GM23338 (cell line): ENCODE measurements at regions not wholly inside any gene's neighbourhood (a gene's known extent, or its start where the extent isn't known, plus 50 kb on each side); places are given as distances from the start of the nearest gene placed in this dataset.

ENCODE experiments used
- ATAC-seq: fragments of 200-7000 bp; cut with Tn5 transposase; 3 replicates; pipeline ENCODE4 v1.9.1; 2020
- DNase-seq: peaks from one replicate; pipeline ENCODE4 v3.0.0-alpha.2; 2015; ENCODE audit warnings: low spot score
- H2AFZ ChIP-seq: fragments of 200-600 bp; sonication (generic); 2 replicates; pipeline ENCODE4 v1.8.0; 2016; ENCODE audit warnings: antibody characterized with exemption, mild to moderate bottlenecking, moderate library complexity
- H3F3A ChIP-seq: fragments of 200-600 bp; sonication (generic); replicated peaks from 2 replicates; pipeline ENCODE4 v1.8.0; 2017; ENCODE audit warnings: antibody characterized with exemption, mixed run types, low read depth
- H3K27ac ChIP-seq: fragments of 200-600 bp; sonication (generic); 2 replicates; pipeline ENCODE4 v1.6.1; 2016; ENCODE audit warnings: low read depth
- H3K27me3 ChIP-seq: fragments of 200-600 bp; sonication (generic); 2 replicates; pipeline ENCODE4 v1.8.0; 2016; ENCODE audit warnings: mild to moderate bottlenecking, mixed run types, moderate library complexity; ENCODE audit not compliant: insufficient read depth
- H3K36me3 ChIP-seq: fragments of 200-600 bp; sonication (generic); 2 replicates; pipeline ENCODE4 v1.8.0; 2016; ENCODE audit warnings: mild to moderate bottlenecking; ENCODE audit not compliant: insufficient read depth
- H3K4me1 ChIP-seq: fragments of 200-600 bp; sonication (generic); 2 replicates; pipeline ENCODE4 v1.8.0; 2016; ENCODE audit warnings: mild to moderate bottlenecking, moderate library complexity; ENCODE audit not compliant: insufficient read depth
- H3K4me2 ChIP-seq: fragments of 200-600 bp; sonication (generic); 2 replicates; pipeline ENCODE4 v1.7.1; 2017; ENCODE audit warnings: mixed run types
- H3K4me3 ChIP-seq: fragments of 200-600 bp; sonication (generic); 2 replicates; pipeline ENCODE4 v1.6.1; 2016; ENCODE audit warnings: mixed run types
- H3K79me2 ChIP-seq: fragments of 200-600 bp; sonication (generic); replicated peaks from 2 replicates; pipeline ENCODE4 v1.8.0; 2017; ENCODE audit warnings: mild to moderate bottlenecking; ENCODE audit not compliant: insufficient read depth
- H3K9me2 ChIP-seq: fragments of 200-600 bp; sonication (generic); 2 replicates; pipeline ENCODE4 v1.8.0; 2017; ENCODE audit not compliant: insufficient read depth
- H4K20me1 ChIP-seq: fragments of 200-600 bp; sonication (generic); replicated peaks from 2 replicates; pipeline ENCODE4 v1.8.0; 2017; ENCODE audit warnings: mild to moderate bottlenecking; ENCODE audit not compliant: insufficient read depth
- H3K27ac Mint-ChIP-seq: 2 replicates; pipeline ENCODE4 v1.8.0; 2020; ENCODE audit warnings: inconsistent platforms, mild to moderate bottlenecking, moderate library complexity, mixed read lengths
- H3K27me3 Mint-ChIP-seq: 3 replicates; pipeline ENCODE4 v1.8.0; 2022; ENCODE audit warnings: low read depth, mild to moderate bottlenecking, moderate library complexity, mixed read lengths, inconsistent platforms; ENCODE audit not compliant: insufficient read depth, poor library complexity
- H3K36me3 Mint-ChIP-seq: 3 replicates; pipeline ENCODE4 v1.8.0; 2021; ENCODE audit warnings: low read depth, mild to moderate bottlenecking, inconsistent platforms, moderate library complexity, mixed read lengths
- H3K4me1 Mint-ChIP-seq: 3 replicates; pipeline ENCODE4 v1.8.0; 2020; ENCODE audit warnings: mild to moderate bottlenecking, inconsistent platforms, mixed read lengths
- H3K4me3 Mint-ChIP-seq: 3 replicates; pipeline ENCODE4 v1.8.0; 2021; ENCODE audit warnings: moderate library complexity, mild to moderate bottlenecking, inconsistent platforms, mixed read lengths
- H3K9me3 Mint-ChIP-seq: 3 replicates; pipeline ENCODE4 v1.8.0; 2020; ENCODE audit warnings: moderate library complexity, mild to moderate bottlenecking, inconsistent platforms, mixed read lengths
- EZH2 ChIP-seq: fragments of 200-600 bp; sonication (generic); IDR thresholded peaks from one replicate; pipeline ENCODE4 v1.8.0; 2017; ENCODE audit warnings: antibody characterized with exemption, mild to moderate bottlenecking, low read depth; ENCODE audit not compliant: unreplicated experiment
- EZH2phosphoT487 ChIP-seq: fragments of 200-600 bp; sonication (generic); IDR thresholded peaks from one replicate; pipeline ENCODE4 v1.8.1; 2018; ENCODE audit warnings: antibody characterized with exemption; ENCODE audit not compliant: unreplicated experiment
- JUNB ChIP-seq: IDR thresholded peaks from one replicate; pipeline ENCODE4 v1.6.1; 2016; ENCODE audit warnings: antibody characterized with exemption; ENCODE audit not compliant: unreplicated experiment
- NANOG ChIP-seq: IDR thresholded peaks from 2 replicates; pipeline ENCODE4 v1.6.1; 2016; ENCODE audit warnings: antibody characterized with exemption, borderline replicate concordance
- POLR2AphosphoS5 ChIP-seq: IDR thresholded peaks from 2 replicates; pipeline ENCODE4 v1.6.1; 2016; ENCODE audit warnings: antibody characterized with exemption, low read depth
- TF ChIP-seq, protein P1 (sequence below): IDR thresholded peaks from 2 replicates; pipeline ENCODE4 v1.6.1; 2016; ENCODE audit warnings: antibody characterized with exemption
- TF ChIP-seq, protein P2 (sequence below): fragments of 250-450 bp; sonication (Bioruptor Pico); IDR thresholded peaks from 2 replicates; pipeline ENCODE4 v1.5.0; 2020; ENCODE audit warnings: mild to moderate bottlenecking, moderate library complexity
- TF ChIP-seq, protein P3 (sequence below): IDR thresholded peaks from one replicate; pipeline ENCODE4 v1.6.1; 2018; ENCODE audit warnings: antibody characterized with exemption; ENCODE audit not compliant: unreplicated experiment
- TF ChIP-seq, protein P4 (sequence below), 2 experiments: fragments of 200-600 bp in 1 of 2; sonication (generic) in 1 of 2; conservative IDR thresholded peaks; 2 replicates each; pipeline versions ENCODE4 v1.5.1 to v1.6.1; 2016 to 2017; ENCODE audit warnings: antibody characterized with exemption in 2 of 2, low read depth in 2 of 2, mild to moderate bottlenecking in 2 of 2, moderate library complexity in 1 of 2

DNA sequence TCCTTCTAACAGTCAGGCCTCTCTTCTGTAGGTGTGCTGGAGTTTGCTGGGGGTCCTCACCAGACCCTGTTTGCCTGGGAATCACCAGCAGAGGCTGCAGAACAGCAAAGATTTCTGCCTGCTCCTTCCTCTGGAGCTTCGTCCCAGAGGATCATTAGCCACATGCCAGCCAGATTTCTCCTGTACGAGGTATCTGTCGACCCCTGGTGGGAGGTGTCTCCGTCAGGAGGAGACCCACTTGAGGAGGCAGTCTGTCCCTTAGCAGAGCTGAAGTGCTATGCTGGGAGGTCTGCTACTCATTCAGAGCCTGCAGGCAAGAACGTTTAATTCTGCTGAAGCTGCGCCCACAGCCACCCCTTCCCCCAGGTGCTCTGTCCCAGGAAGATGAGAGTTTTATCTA, 611.1 kb upstream of the COBL start:
- DNase-seq = no peak
- no peaks in the 10 kb centered on the region for H3K4me1 Mint-ChIP-seq
- H3K27ac Mint-ChIP-seq = no peak overlapping the region

DNA sequence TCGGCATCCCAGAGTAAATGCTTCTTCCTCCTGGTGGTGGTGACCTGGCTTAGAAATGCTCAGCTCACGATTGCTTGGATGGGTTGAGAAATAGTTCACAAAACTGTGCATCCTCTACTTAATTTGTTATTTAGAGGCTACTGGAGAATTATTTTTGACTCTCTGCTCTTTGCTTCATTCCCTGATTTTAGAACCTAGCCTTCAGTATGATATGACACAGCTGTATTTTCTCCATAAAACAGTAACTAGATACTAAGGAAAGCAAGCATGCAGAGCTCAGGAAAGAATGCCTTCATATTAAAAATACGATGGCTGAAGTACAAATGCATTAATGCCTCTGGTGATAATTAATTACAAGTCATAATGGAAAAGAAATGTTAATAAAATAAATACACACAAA, 602.0 kb upstream of the COBL start:
- Histone ChIP-seq H3K79me2 (no peaks in the 10 kb centered on the region), H2AFZ (no peak overlapping the region), H3K27ac (no peak overlapping the region), H3K27me3 (no peaks in the 10 kb centered on the region), H3K36me3 (no peaks in the 10 kb centered on the region), H3K4me3 (no peak overlapping the region), H3K9me2 (no peaks in the 10 kb centered on the region; the same call in 1 of the 2 replicates), H3F3A (no peaks in the 10 kb centered on the region), H4K20me1 (no peaks in the 10 kb centered on the region), H3K4me2 (no peak overlapping the region), H3K4me1 (no peaks in the 10 kb centered on the region)
- peaks cover 11% of the 10 kb centered on the region for H3K36me3 Mint-ChIP-seq
- no peaks in the 10 kb centered on the region for H3K27me3 Mint-ChIP-seq
- H3K4me1 Mint-ChIP-seq = no peaks in the 10 kb centered on the region
- H3K9me3 Mint-ChIP-seq = peaks cover 10% of the 10 kb centered on the region; the same call in 2 of the 3 replicates
- H3K27ac Mint-ChIP-seq = no peak overlapping the region
- ATAC-seq = no peak
- no peak overlapping the region for H3K4me3 Mint-ChIP-seq
- no peak for DNase-seq
- TF ChIP-seq, protein P1, sequence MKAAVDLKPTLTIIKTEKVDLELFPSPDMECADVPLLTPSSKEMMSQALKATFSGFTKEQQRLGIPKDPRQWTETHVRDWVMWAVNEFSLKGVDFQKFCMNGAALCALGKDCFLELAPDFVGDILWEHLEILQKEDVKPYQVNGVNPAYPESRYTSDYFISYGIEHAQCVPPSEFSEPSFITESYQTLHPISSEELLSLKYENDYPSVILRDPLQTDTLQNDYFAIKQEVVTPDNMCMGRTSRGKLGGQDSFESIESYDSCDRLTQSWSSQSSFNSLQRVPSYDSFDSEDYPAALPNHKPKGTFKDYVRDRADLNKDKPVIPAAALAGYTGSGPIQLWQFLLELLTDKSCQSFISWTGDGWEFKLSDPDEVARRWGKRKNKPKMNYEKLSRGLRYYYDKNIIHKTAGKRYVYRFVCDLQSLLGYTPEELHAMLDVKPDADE = no peak
- TF ChIP-seq, protein P2, sequence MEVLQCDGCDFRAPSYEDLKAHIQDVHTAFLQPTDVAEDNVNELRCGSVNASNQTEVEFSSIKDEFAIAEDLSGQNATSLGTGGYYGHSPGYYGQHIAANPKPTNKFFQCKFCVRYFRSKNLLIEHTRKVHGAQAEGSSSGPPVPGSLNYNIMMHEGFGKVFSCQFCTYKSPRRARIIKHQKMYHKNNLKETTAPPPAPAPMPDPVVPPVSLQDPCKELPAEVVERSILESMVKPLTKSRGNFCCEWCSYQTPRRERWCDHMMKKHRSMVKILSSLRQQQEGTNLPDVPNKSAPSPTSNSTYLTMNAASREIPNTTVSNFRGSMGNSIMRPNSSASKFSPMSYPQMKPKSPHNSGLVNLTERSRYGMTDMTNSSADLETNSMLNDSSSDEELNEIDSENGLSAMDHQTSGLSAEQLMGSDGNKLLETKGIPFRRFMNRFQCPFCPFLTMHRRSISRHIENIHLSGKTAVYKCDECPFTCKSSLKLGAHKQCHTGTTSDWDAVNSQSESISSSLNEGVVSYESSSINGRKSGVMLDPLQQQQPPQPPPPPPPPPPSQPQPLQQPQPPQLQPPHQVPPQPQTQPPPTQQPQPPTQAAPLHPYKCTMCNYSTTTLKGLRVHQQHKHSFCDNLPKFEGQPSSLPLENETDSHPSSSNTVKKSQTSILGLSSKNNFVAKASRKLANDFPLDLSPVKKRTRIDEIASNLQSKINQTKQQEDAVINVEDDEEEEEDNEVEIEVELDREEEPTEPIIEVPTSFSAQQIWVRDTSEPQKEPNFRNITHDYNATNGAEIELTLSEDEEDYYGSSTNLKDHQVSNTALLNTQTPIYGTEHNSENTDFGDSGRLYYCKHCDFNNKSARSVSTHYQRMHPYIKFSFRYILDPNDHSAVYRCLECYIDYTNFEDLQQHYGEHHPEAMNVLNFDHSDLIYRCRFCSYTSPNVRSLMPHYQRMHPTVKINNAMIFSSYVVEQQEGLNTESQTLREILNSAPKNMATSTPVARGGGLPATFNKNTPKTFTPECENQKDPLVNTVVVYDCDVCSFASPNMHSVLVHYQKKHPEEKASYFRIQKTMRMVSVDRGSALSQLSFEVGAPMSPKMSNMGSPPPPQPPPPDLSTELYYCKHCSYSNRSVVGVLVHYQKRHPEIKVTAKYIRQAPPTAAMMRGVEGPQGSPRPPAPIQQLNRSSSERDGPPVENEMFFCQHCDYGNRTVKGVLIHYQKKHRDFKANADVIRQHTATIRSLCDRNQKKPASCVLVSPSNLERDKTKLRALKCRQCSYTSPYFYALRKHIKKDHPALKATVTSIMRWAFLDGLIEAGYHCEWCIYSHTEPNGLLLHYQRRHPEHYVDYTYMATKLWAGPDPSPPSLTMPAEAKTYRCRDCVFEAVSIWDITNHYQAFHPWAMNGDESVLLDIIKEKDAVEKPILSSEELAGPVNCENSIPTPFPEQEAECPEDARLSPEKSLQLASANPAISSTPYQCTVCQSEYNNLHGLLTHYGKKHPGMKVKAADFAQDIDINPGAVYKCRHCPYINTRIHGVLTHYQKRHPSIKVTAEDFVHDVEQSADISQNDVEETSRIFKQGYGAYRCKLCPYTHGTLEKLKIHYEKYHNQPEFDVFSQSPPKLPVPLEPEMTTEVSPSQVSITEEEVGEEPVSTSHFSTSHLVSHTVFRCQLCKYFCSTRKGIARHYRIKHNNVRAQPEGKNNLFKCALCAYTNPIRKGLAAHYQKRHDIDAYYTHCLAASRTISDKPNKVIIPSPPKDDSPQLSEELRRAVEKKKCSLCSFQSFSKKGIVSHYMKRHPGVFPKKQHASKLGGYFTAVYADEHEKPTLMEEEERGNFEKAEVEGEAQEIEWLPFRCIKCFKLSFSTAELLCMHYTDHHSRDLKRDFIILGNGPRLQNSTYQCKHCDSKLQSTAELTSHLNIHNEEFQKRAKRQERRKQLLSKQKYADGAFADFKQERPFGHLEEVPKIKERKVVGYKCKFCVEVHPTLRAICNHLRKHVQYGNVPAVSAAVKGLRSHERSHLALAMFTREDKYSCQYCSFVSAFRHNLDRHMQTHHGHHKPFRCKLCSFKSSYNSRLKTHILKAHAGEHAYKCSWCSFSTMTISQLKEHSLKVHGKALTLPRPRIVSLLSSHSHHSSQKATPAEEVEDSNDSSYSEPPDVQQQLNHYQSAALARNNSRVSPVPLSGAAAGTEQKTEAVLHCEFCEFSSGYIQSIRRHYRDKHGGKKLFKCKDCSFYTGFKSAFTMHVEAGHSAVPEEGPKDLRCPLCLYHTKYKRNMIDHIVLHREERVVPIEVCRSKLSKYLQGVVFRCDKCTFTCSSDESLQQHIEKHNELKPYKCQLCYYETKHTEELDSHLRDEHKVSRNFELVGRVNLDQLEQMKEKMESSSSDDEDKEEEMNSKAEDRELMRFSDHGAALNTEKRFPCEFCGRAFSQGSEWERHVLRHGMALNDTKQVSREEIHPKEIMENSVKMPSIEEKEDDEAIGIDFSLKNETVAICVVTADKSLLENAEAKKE (CRISPR knock-in tag) = no peak
- TF ChIP-seq JUNB (no peak), NANOG (no peak), POLR2AphosphoS5 (no peak)
- TF ChIP-seq, protein P3, sequence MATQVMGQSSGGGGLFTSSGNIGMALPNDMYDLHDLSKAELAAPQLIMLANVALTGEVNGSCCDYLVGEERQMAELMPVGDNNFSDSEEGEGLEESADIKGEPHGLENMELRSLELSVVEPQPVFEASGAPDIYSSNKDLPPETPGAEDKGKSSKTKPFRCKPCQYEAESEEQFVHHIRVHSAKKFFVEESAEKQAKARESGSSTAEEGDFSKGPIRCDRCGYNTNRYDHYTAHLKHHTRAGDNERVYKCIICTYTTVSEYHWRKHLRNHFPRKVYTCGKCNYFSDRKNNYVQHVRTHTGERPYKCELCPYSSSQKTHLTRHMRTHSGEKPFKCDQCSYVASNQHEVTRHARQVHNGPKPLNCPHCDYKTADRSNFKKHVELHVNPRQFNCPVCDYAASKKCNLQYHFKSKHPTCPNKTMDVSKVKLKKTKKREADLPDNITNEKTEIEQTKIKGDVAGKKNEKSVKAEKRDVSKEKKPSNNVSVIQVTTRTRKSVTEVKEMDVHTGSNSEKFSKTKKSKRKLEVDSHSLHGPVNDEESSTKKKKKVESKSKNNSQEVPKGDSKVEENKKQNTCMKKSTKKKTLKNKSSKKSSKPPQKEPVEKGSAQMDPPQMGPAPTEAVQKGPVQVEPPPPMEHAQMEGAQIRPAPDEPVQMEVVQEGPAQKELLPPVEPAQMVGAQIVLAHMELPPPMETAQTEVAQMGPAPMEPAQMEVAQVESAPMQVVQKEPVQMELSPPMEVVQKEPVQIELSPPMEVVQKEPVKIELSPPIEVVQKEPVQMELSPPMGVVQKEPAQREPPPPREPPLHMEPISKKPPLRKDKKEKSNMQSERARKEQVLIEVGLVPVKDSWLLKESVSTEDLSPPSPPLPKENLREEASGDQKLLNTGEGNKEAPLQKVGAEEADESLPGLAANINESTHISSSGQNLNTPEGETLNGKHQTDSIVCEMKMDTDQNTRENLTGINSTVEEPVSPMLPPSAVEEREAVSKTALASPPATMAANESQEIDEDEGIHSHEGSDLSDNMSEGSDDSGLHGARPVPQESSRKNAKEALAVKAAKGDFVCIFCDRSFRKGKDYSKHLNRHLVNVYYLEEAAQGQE = no peak

More for the DNA sequence above, 611.1 kb upstream of the COBL start:
- no peak overlapping the region for H3K4me2 ChIP-seq
- no peaks in the 10 kb centered on the region for H3F3A ChIP-seq
- Mint-ChIP-seq H3K4me3 (no peak overlapping the region), H3K27me3 (no peaks in the 10 kb centered on the region), H3K36me3 (peaks cover 19% of the 10 kb centered on the region; the same call in 2 of the 3 replicates), H3K9me3 (peaks cover 23% of the 10 kb centered on the region)
- H2AFZ ChIP-seq = no peak overlapping the region
- H3K4me3 ChIP-seq = no peak overlapping the region
- H3K36me3 ChIP-seq = no peaks in the 10 kb centered on the region; the same call in 1 of the 2 replicates
- TF ChIP-seq, protein P4, sequence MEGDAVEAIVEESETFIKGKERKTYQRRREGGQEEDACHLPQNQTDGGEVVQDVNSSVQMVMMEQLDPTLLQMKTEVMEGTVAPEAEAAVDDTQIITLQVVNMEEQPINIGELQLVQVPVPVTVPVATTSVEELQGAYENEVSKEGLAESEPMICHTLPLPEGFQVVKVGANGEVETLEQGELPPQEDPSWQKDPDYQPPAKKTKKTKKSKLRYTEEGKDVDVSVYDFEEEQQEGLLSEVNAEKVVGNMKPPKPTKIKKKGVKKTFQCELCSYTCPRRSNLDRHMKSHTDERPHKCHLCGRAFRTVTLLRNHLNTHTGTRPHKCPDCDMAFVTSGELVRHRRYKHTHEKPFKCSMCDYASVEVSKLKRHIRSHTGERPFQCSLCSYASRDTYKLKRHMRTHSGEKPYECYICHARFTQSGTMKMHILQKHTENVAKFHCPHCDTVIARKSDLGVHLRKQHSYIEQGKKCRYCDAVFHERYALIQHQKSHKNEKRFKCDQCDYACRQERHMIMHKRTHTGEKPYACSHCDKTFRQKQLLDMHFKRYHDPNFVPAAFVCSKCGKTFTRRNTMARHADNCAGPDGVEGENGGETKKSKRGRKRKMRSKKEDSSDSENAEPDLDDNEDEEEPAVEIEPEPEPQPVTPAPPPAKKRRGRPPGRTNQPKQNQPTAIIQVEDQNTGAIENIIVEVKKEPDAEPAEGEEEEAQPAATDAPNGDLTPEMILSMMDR (conservative IDR thresholded peaks at IDR 0.05; ENCODE audit: low read depth in 2 of 2) = peak in 1 of 2 experiments; percentile 43; a peak in 2 of 4 replicates
- TF ChIP-seq EZH2phosphoT487 (no peak), JUNB (no peak), EZH2 (no peak)
- H3K27ac ChIP-seq = no peak overlapping the region
- H3K27me3 ChIP-seq = no peaks in the 10 kb centered on the region
- no peaks in the 10 kb centered on the region for H4K20me1 ChIP-seq
- no peaks in the 10 kb centered on the region for H3K4me1 ChIP-seq
- ATAC-seq = no peak
- H3K9me2 ChIP-seq = peaks cover 7% of the 10 kb centered on the region
- H3K79me2 ChIP-seq = no peaks in the 10 kb centered on the region
